ENCODE measurements at regions not wholly inside any gene's neighbourhood (a gene's known extent, or its start where the extent isn't known, plus 50 kb on each side); places are given as distances from the start of the nearest gene placed in this dataset.

DNA sequence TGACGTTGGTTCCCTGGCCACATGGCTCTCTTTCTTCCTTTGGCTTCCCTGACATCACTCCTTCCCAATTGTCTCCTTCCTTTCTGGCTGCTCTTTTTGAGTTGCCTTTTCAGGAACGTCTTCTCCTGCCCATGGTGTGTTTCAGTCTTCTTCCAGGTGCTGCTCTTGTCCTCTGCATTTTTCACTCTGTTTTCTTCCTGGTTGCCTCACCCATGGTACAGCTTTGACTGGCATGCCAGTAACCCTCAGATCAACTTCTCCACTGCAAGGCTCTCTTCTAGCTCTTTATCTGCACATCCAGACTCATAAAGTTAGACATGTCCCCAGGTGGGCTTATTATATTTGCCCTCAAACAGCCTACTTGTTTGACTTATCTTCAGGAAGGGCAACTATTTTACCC lies 91.0 kb upstream of the ANKH start:
- TF ChIP-seq, protein P1, sequence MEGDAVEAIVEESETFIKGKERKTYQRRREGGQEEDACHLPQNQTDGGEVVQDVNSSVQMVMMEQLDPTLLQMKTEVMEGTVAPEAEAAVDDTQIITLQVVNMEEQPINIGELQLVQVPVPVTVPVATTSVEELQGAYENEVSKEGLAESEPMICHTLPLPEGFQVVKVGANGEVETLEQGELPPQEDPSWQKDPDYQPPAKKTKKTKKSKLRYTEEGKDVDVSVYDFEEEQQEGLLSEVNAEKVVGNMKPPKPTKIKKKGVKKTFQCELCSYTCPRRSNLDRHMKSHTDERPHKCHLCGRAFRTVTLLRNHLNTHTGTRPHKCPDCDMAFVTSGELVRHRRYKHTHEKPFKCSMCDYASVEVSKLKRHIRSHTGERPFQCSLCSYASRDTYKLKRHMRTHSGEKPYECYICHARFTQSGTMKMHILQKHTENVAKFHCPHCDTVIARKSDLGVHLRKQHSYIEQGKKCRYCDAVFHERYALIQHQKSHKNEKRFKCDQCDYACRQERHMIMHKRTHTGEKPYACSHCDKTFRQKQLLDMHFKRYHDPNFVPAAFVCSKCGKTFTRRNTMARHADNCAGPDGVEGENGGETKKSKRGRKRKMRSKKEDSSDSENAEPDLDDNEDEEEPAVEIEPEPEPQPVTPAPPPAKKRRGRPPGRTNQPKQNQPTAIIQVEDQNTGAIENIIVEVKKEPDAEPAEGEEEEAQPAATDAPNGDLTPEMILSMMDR (IDR thresholded peaks at IDR 0.05), result no peak
- no peak for TF ChIP-seq POLR2AphosphoS5 (IDR thresholded peaks at IDR 0.05)

Measured in esophagus muscularis mucosa (tissue), 3 donors.